ENCODE measurements at regions not wholly inside any gene's neighbourhood (a gene's known extent, or its start where the extent isn't known, plus 50 kb on each side); places are given as distances from the start of the nearest gene placed in this dataset.

DNA sequence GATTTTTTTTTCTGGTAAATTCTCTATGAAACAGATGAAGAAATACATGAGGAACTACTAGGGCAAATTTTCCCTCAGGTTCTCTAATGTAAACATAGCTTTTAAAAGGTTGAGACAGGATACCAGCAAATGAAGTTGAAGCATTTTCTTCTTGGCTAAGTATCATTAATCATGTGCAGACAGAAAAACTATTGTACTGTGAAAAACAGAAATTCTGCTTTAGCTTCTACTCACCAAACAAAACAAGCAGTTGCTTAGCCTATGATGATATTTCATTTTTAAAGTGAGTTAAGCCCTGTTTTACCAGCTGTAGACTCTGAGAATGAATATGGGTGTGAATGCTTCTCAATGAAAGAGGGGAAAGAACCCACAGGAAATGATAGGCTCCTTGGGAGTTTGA is 358.9 kb downstream of the TRAM1L1 start:
- TF ChIP-seq, protein P1, sequence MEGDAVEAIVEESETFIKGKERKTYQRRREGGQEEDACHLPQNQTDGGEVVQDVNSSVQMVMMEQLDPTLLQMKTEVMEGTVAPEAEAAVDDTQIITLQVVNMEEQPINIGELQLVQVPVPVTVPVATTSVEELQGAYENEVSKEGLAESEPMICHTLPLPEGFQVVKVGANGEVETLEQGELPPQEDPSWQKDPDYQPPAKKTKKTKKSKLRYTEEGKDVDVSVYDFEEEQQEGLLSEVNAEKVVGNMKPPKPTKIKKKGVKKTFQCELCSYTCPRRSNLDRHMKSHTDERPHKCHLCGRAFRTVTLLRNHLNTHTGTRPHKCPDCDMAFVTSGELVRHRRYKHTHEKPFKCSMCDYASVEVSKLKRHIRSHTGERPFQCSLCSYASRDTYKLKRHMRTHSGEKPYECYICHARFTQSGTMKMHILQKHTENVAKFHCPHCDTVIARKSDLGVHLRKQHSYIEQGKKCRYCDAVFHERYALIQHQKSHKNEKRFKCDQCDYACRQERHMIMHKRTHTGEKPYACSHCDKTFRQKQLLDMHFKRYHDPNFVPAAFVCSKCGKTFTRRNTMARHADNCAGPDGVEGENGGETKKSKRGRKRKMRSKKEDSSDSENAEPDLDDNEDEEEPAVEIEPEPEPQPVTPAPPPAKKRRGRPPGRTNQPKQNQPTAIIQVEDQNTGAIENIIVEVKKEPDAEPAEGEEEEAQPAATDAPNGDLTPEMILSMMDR (conservative IDR thresholded peaks at IDR 0.05; ENCODE audit: low read depth, low read length): no peak
- no peak for TF ChIP-seq EZH2 (IDR thresholded peaks at IDR 0.05; ENCODE audit: low read length, unreplicated experiment)

Measured in PC-3 (cell line).